ENCODE measurements at regions not wholly inside any gene's neighbourhood (a gene's known extent, or its start where the extent isn't known, plus 50 kb on each side); places are given as distances from the start of the nearest gene placed in this dataset.

GRCh38 chr17:33487187-33487879 is 194.2 kb upstream of the ASIC2 start:
- in situ Hi-C loops (cut with MboI; ENCODE audit: low pct_ligation_motif_present in 1 of 4, low pct_unique_long_range_greater_than_20kb in 1 of 4, low sequenced_read_pairs in 3 of 4) (loop anchor here in 1 of 4 donors (25.0 kb wide), 1 partner anchor 275 kb away; no protein-coding TSS in a partner anchor), intact Hi-C loops (cut with DNase I; ENCODE audit: low total_unique reads) (no loop called here)
- Histone ChIP-seq H3K9me3 (no peaks in the 10 kb centered on the region), H3K27me3 (no peaks in the 10 kb centered on the region), H3K4me3 (no peak overlapping the region), H3K4me1 (no peaks in the 10 kb centered on the region), H3K36me3 (no peaks in the 10 kb centered on the region), H3K27ac (no peak overlapping the region)
- 39 to 61% methylated on average over 2 to 4 of the region's 4 CpGs for WGBS, 2 donors (ENCODE audit: low coverage in 1 of 2)
- DNase-seq, result no peak
- TF ChIP-seq POLR2AphosphoS5 (IDR thresholded peaks at IDR 0.05) (no peak), POLR2A (IDR thresholded peaks at IDR 0.05) (no peak), EP300 (IDR thresholded peaks at IDR 0.05; ENCODE audit: low read depth) (no peak)
- TF ChIP-seq, protein P1, sequence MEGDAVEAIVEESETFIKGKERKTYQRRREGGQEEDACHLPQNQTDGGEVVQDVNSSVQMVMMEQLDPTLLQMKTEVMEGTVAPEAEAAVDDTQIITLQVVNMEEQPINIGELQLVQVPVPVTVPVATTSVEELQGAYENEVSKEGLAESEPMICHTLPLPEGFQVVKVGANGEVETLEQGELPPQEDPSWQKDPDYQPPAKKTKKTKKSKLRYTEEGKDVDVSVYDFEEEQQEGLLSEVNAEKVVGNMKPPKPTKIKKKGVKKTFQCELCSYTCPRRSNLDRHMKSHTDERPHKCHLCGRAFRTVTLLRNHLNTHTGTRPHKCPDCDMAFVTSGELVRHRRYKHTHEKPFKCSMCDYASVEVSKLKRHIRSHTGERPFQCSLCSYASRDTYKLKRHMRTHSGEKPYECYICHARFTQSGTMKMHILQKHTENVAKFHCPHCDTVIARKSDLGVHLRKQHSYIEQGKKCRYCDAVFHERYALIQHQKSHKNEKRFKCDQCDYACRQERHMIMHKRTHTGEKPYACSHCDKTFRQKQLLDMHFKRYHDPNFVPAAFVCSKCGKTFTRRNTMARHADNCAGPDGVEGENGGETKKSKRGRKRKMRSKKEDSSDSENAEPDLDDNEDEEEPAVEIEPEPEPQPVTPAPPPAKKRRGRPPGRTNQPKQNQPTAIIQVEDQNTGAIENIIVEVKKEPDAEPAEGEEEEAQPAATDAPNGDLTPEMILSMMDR (IDR thresholded peaks at IDR 0.05), result no peak

GRCh38 chr17:33491871-33492481 is 198.9 kb upstream of the ASIC2 start:
- no peaks in the 10 kb centered on the region for H3K9me3 ChIP-seq
- H3K4me3 ChIP-seq, result no peak overlapping the region
- no peaks in the 10 kb centered on the region for H3K36me3 ChIP-seq
- peaks cover 0 to 3% (median 0%) of the 10 kb centered on the region in 4 donors for H3K4me1 ChIP-seq
- no peak overlapping the region for H3K27ac ChIP-seq
- DNase-seq, result no peak
- no peaks in the 10 kb centered on the region for H3K27me3 ChIP-seq
- intact Hi-C loops (cut with DNase I; ENCODE audit: low total_unique reads) (no loop called here), in situ Hi-C loops (cut with MboI; ENCODE audit: low pct_ligation_motif_present in 1 of 4, low pct_unique_long_range_greater_than_20kb in 1 of 4, low sequenced_read_pairs in 3 of 4) (loop anchor here in 1 of 4 donors (25.0 kb wide), 1 partner anchor 280 kb away; no protein-coding TSS in a partner anchor)
- TF ChIP-seq, protein P1 (IDR thresholded peaks at IDR 0.05), result no peak
- TF ChIP-seq EP300 (IDR thresholded peaks at IDR 0.05; ENCODE audit: low read depth), result no peak
- no peak for TF ChIP-seq POLR2A (IDR thresholded peaks at IDR 0.05)
- TF ChIP-seq POLR2AphosphoS5 (IDR thresholded peaks at IDR 0.05), result no peak
- 78% methylated on average over 9 of the region's 9 CpGs for WGBS, 2 donors (ENCODE audit: low coverage in 1 of 2)

- Histone ChIP-seq H3K4me3 (no peak overlapping the region), H3K9me3 (no peaks in the 10 kb centered on the region), H3K36me3 (no peaks in the 10 kb centered on the region), H3K4me1 (peaks cover 0 to 3% (median 0%) of the 10 kb centered on the region in 4 donors), H3K27ac (no peak overlapping the region), H3K27me3 (no peaks in the 10 kb centered on the region)
- TF ChIP-seq, protein P1 (IDR thresholded peaks at IDR 0.05), result no peak
- TF ChIP-seq EP300 (IDR thresholded peaks at IDR 0.05; ENCODE audit: low read depth), result no peak
- no peak for TF ChIP-seq POLR2A (IDR thresholded peaks at IDR 0.05)
- no peak for TF ChIP-seq POLR2AphosphoS5 (IDR thresholded peaks at IDR 0.05)
- intact Hi-C loops (cut with DNase I; ENCODE audit: low total_unique reads), result no loop called here
- no peak for DNase-seq
- WGBS, 2 donors (ENCODE audit: low coverage in 1 of 2), result 37 to 60% methylated on average over 1 to 3 of the region's 3 CpGs
- in situ Hi-C loops (cut with MboI; ENCODE audit: low pct_ligation_motif_present in 1 of 4, low pct_unique_long_range_greater_than_20kb in 1 of 4, low sequenced_read_pairs in 3 of 4), result loop anchor here in 1 of 4 donors (25.0 kb wide), 1 partner anchor 280 kb away; no protein-coding TSS in a partner anchor
Measured at GRCh38 chr17:33492731-33493265, 199.7 kb upstream of the ASIC2 start.

DNA sequence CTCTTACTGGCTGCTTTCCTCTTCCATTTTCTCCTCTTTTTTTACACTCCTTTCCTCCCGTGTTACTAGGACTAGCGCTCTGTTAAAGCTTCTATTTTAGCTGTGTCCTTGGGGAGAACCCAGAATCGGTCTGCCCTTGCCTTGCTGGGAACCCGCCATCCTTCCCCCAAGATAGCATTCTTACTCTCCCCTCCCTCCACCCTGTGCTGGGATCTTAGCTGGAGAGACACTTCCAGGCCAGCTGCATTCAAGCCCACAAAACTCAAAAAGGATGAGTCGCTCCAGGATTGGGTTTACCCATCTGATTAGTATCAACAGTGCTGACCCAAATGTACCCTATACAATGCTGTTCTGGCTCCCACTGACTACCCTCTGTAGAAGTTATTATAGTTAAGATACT is 200.5 kb upstream of the ASIC2 start:
- H3K4me3 ChIP-seq, result no peak overlapping the region
- H3K27ac ChIP-seq, result no peak overlapping the region
- intact Hi-C loops (cut with DNase I; ENCODE audit: low total_unique reads) (no loop called here), in situ Hi-C loops (cut with MboI; ENCODE audit: low pct_ligation_motif_present in 1 of 4, low pct_unique_long_range_greater_than_20kb in 1 of 4, low sequenced_read_pairs in 3 of 4) (loop anchor here in 1 of 4 donors (25.0 kb wide), 1 partner anchor 281 kb away; no protein-coding TSS in a partner anchor)
- WGBS, 2 donors (ENCODE audit: low coverage in 1 of 2), result 68% methylated on average over 5 of the region's 5 CpGs; no CpG with 5 or more reads in 1 of the 2 donors
- no peaks in the 10 kb centered on the region for H3K27me3 ChIP-seq
- no peak for TF ChIP-seq POLR2AphosphoS5 (IDR thresholded peaks at IDR 0.05)
- TF ChIP-seq, protein P1 (IDR thresholded peaks at IDR 0.05), result no peak
- TF ChIP-seq POLR2A (IDR thresholded peaks at IDR 0.05), result no peak
- TF ChIP-seq EP300 (IDR thresholded peaks at IDR 0.05; ENCODE audit: low read depth), result no peak
- no peaks in the 10 kb centered on the region for H3K36me3 ChIP-seq
- DNase-seq, result no peak
- H3K4me1 ChIP-seq, result peaks cover 0 to 3% (median 0%) of the 10 kb centered on the region in 4 donors
- no peaks in the 10 kb centered on the region for H3K9me3 ChIP-seq

Measured in transverse colon (tissue), 4 donors.